Muscle layer of colon (tissue), 2 donors: ENCODE measurements at regions not wholly inside any gene's neighbourhood (a gene's known extent, or its start where the extent isn't known, plus 50 kb on each side); places are given as distances from the start of the nearest gene placed in this dataset.

ENCODE experiments used
- H3K27ac ChIP-seq: one replicate; pipeline ENCODE4 v1.7.0; 2013; ENCODE audit warnings: low read depth, mild to moderate bottlenecking, low read length, moderate library complexity
- H3K27me3 ChIP-seq, 2 donors: one replicate each; pipeline ENCODE4 v1.7.0; 2013; ENCODE audit warnings: low read length in 2 of 2, mild to moderate bottlenecking in 2 of 2; ENCODE audit not compliant: insufficient read depth in 2 of 2, control insufficient read depth in 1 of 2
- H3K36me3 ChIP-seq: one replicate; pipeline ENCODE4 v1.7.0; 2013; ENCODE audit warnings: mild to moderate bottlenecking, low read length; ENCODE audit not compliant: insufficient read depth
- H3K4me1 ChIP-seq: one replicate; pipeline ENCODE4 v1.7.0; 2013; ENCODE audit warnings: mild to moderate bottlenecking, low read length; ENCODE audit not compliant: insufficient read depth
- H3K4me3 ChIP-seq, 2 donors: one replicate each; pipeline ENCODE4 v1.7.0; 2013; ENCODE audit warnings: low read length in 2 of 2, low read depth in 1 of 2, mild to moderate bottlenecking in 1 of 2, moderate library complexity in 1 of 2
- H3K9ac ChIP-seq: one replicate; pipeline ENCODE4 v1.7.0; 2013; ENCODE audit warnings: low read length
- H3K9me3 ChIP-seq: one replicate; pipeline ENCODE4 v1.7.0; 2013; ENCODE audit warnings: mild to moderate bottlenecking, low read length
- donor health status: abdominal sarcoma.
- donor health status: Adenocarcinoma of cecum.

DNA sequence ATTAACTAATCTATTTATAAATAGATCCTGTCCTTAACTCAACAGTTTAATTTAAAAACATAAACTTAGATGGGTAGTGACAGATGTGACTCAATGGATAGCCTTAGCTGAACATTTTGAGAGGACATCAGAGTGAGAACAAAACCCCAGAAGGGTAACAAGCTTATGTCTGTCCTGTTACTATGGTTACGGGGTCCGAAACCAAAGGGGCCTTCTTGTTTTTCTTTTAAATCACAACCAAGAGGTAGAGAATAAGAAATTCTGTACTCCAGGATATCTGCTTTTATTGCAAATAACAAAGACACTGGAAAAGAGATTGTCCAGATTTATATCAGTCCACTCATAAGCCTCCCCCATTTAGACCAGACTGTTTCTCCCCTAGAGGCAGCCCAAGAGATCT is 612.1 kb downstream of the MTRR start:
- H3K36me3 ChIP-seq = no peaks in the 10 kb centered on the region
- no peaks in the 10 kb centered on the region for H3K9me3 ChIP-seq
- no peak overlapping the region for H3K27ac ChIP-seq
- no peak overlapping the region for H3K9ac ChIP-seq
- H3K27me3 ChIP-seq = no peaks in the 10 kb centered on the region
- H3K4me3 ChIP-seq = no peak overlapping the region
- H3K4me1 ChIP-seq = no peaks in the 10 kb centered on the region

- Histone ChIP-seq H3K27me3 (no peaks in the 10 kb centered on the region), H3K27ac (no peak overlapping the region), H3K4me3 (no peak overlapping the region), H3K4me1 (no peaks in the 10 kb centered on the region), H3K9me3 (no peaks in the 10 kb centered on the region), H3K9ac (no peak overlapping the region), H3K36me3 (no peaks in the 10 kb centered on the region)
Measured at GRCh38 chr5:8491254-8491653, 622.3 kb downstream of the MTRR start.

- no peak overlapping the region for H3K9ac ChIP-seq
Measured at GRCh38 chr5:8493176-8493575, 624.2 kb downstream of the MTRR start.

DNA sequence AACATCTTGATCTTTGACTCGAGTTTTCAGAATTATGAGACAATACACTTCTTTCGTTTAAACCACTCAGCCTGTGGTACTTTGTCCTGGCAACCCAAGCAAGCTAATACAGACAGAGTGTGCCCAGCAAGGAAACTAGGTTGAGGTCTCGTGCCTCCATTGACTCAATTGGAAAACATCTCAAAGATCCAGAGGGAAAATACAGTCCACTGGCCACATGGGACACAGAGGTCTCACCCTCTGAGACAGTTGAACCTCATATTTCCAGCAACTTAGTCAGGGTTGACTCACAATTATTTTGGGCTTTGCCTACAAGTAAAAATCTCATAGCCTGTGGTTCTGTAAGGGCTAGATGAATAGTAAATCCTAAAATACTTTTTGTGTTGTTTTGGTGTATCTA is 631.5 kb downstream of the MTRR start:
- H3K4me1 ChIP-seq = no peaks in the 10 kb centered on the region
- no peak overlapping the region for H3K27ac ChIP-seq
- H3K9me3 ChIP-seq = no peaks in the 10 kb centered on the region
- no peak overlapping the region for H3K9ac ChIP-seq
- no peak overlapping the region for H3K4me3 ChIP-seq
- H3K36me3 ChIP-seq = no peaks in the 10 kb centered on the region
- no peaks in the 10 kb centered on the region for H3K27me3 ChIP-seq

More at GRCh38 chr5:8493176-8493575, 624.2 kb downstream of the MTRR start:
- no peaks in the 10 kb centered on the region for H3K9me3 ChIP-seq
- no peak overlapping the region for H3K27ac ChIP-seq
- H3K27me3 ChIP-seq = no peaks in the 10 kb centered on the region
- no peaks in the 10 kb centered on the region for H3K36me3 ChIP-seq
- H3K4me1 ChIP-seq = no peaks in the 10 kb centered on the region
- no peak overlapping the region for H3K4me3 ChIP-seq

GRCh38 chr5:8505196-8505595 is 636.2 kb downstream of the MTRR start:
- H3K4me1 ChIP-seq = no peaks in the 10 kb centered on the region
- H3K27ac ChIP-seq = no peak overlapping the region
- no peaks in the 10 kb centered on the region for H3K27me3 ChIP-seq
- H3K9ac ChIP-seq = no peak overlapping the region
- H3K36me3 ChIP-seq = no peaks in the 10 kb centered on the region
- no peaks in the 10 kb centered on the region for H3K9me3 ChIP-seq
- H3K4me3 ChIP-seq = no peak overlapping the region

DNA sequence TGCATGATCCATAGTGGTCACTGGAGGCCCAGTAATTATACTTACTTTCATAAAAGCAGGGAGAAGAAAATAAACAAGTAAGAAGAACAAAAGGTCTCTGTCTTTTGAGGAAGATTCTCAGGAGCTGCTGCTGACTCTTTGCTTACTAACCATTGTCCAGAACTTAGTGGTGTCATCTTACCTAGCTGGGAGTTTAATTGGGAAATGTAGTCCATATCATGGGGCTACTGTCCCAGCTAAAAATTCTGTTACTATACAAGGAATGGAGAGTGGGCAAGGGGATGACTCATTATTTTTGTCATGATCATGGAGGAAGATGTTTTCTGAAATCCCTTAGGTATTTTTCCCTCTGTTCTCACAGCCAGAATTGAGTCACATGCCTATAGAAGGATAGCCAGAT is 639.3 kb downstream of the MTRR start:
- no peak overlapping the region for H3K4me3 ChIP-seq
- no peaks in the 10 kb centered on the region for H3K9me3 ChIP-seq
- no peaks in the 10 kb centered on the region for H3K27me3 ChIP-seq
- H3K4me1 ChIP-seq = no peaks in the 10 kb centered on the region
- H3K27ac ChIP-seq = no peak overlapping the region
- H3K9ac ChIP-seq = no peak overlapping the region
- H3K36me3 ChIP-seq = no peaks in the 10 kb centered on the region

DNA sequence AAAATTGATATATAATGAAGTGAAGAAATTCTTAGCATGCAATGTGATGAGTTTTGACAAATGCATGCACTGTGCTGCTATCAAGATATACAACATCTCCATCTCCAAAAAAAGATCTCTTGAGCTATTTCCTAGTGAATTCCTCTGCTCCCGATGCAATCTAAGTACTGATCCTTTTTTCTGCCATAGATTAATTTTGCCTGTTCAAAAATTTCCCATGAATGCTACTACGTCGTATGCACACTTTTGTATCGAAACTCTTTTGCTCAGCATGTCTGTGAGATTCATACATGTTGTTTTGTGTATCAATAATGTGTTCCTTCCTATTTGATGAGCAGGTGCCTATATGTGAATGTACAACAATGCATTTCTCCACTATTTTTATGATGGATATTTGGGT is 647.4 kb downstream of the MTRR start:
- Histone ChIP-seq H3K27ac (no peak overlapping the region), H3K9me3 (no peaks in the 10 kb centered on the region), H3K27me3 (no peaks in the 10 kb centered on the region), H3K36me3 (no peaks in the 10 kb centered on the region), H3K9ac (no peak overlapping the region), H3K4me1 (no peaks in the 10 kb centered on the region), H3K4me3 (no peak overlapping the region)

DNA sequence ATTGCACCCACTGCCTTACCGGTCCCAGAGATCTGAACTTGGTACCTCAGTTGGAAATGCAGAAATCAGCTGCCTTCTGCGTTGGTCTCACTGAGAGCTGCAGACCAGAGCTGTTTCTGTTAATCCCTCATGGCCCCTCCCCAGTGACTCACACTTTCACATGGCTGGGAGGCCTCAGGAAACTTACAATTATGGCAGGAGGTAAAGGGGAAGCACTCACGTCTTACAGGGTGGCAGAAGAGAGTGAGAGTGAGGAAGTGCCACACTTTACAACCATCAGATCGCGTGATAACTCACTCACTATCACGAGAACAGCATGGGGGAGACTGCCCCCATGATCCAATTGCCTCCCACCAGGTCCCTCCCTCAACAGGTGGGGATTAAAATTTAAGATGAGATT is 648.5 kb downstream of the MTRR start:
- no peaks in the 10 kb centered on the region for H3K4me1 ChIP-seq
- no peaks in the 10 kb centered on the region for H3K36me3 ChIP-seq
- H3K27ac ChIP-seq = no peak overlapping the region
- H3K4me3 ChIP-seq = no peak overlapping the region
- no peaks in the 10 kb centered on the region for H3K9me3 ChIP-seq
- H3K9ac ChIP-seq = no peak overlapping the region
- no peaks in the 10 kb centered on the region for H3K27me3 ChIP-seq

DNA sequence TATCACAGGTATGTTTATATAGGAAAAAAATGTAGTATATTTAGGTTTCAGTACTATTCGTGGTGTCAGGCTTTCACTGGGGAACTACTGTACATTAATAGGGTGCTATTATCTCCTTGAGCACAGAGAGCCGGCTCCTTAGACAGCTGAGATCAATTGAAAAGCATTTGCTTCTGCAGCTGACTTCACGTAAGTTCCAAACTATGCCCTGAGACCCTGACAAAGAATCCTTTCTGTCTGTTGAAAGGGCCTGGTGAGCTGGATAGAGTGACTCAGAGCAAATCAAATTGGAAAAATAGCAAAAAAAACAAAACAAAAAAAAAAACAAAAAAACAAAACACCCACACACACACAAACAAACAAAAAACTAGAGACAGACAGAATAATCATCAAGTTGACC is 652.0 kb downstream of the MTRR start:
- H3K27me3 ChIP-seq = no peaks in the 10 kb centered on the region
- no peak overlapping the region for H3K9ac ChIP-seq
- H3K4me3 ChIP-seq = no peak overlapping the region
- H3K27ac ChIP-seq = no peak overlapping the region
- H3K9me3 ChIP-seq = no peaks in the 10 kb centered on the region
- no peaks in the 10 kb centered on the region for H3K4me1 ChIP-seq
- H3K36me3 ChIP-seq = no peaks in the 10 kb centered on the region

DNA sequence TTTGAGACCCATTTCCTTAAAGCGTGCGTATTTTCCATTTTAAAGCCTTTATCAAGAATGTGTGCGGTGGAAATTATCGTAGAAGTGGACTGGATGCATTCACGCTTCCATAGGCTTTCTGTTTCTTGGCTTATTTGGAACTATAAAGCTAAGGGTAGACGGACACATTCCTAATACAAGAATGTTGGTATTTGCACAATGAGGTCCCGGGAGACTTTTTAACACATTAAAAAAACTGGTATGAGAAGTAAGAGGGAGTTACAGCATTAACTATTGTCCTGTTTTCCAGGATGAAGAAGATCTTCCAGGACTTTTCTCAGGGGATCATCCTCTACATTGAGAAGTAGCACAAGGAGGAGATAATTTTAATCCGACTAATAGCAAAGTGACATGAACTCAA is 653.0 kb downstream of the MTRR start:
- no peaks in the 10 kb centered on the region for H3K4me1 ChIP-seq
- H3K4me3 ChIP-seq = no peak overlapping the region
- no peaks in the 10 kb centered on the region for H3K27me3 ChIP-seq
- no peaks in the 10 kb centered on the region for H3K36me3 ChIP-seq
- H3K9me3 ChIP-seq = no peaks in the 10 kb centered on the region
- no peak overlapping the region for H3K27ac ChIP-seq
- H3K9ac ChIP-seq = no peak overlapping the region

- Histone ChIP-seq H3K4me1 (no peaks in the 10 kb centered on the region), H3K27me3 (no peaks in the 10 kb centered on the region)
Measured at GRCh38 chr5:8522646-8523045, 653.7 kb downstream of the MTRR start.

DNA sequence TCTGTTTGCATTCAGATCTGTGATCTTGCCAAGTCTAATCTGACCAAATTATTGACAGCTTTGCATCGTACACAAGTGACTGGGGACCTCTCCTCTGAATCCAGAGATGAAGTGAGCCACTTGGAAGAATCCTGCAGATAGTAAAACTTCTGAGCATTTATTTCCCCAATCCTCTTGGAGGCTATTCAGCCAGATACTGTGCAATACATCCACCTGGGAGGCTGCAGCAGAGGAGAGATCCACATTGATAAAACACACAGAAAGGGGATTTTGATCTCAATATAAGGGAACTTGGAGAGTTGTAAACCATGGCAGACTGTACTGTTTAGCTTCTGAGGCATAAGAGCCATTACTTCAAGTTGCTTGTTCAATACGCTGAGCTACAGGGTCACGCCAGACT is 654.6 kb downstream of the MTRR start:
- H3K27ac ChIP-seq = no peak overlapping the region
- H3K27me3 ChIP-seq = no peaks in the 10 kb centered on the region
- H3K9me3 ChIP-seq = no peaks in the 10 kb centered on the region
- no peak overlapping the region for H3K9ac ChIP-seq
- H3K4me3 ChIP-seq = no peak overlapping the region
- H3K4me1 ChIP-seq = no peaks in the 10 kb centered on the region
- no peaks in the 10 kb centered on the region for H3K36me3 ChIP-seq

More at GRCh38 chr5:8522646-8523045, 653.7 kb downstream of the MTRR start:
- no peaks in the 10 kb centered on the region for H3K36me3 ChIP-seq
- H3K4me3 ChIP-seq = no peak overlapping the region
- H3K9ac ChIP-seq = no peak overlapping the region
- no peaks in the 10 kb centered on the region for H3K9me3 ChIP-seq
- H3K27ac ChIP-seq = no peak overlapping the region
